Medulla oblongata (tissue), 1 donor: ENCODE measurements at regions not wholly inside any gene's neighbourhood (a gene's known extent, or its start where the extent isn't known, plus 50 kb on each side); places are given as distances from the start of the nearest gene placed in this dataset.
"Not testable (repeated sequence)": the region's sequence is repeated elsewhere in the genome, so short reads cannot be mapped to it uniquely, and the experiment has no call there.

Experiments used
- DNase-seq: peaks from one replicate; pipeline ENCODE4 v3.0.0-alpha.2; 2015; ENCODE audit errors: extremely low spot score

- DNase-seq, result no peak
Measured at GRCh38 chr21:17738176-17738953, 80.8 kb downstream of the C21orf91 start.

- no peak for DNase-seq
Measured at GRCh38 chr21:17736072-17736471, 83.1 kb downstream of the C21orf91 start.

- DNase-seq, result no peak
Measured at GRCh38 chr21:17733209-17733608, 85.9 kb downstream of the C21orf91 start.

GRCh38 chr21:17732306-17732705, 86.8 kb downstream of the C21orf91 start:
- no peak for DNase-seq

- DNase-seq, result no peak
Measured at GRCh38 chr21:17731554-17731953, 87.6 kb downstream of the C21orf91 start.

- DNase-seq, result no peak
Measured at GRCh38 chr21:17730782-17731181, 88.4 kb downstream of the C21orf91 start.

- no peak for DNase-seq
Measured at GRCh38 chr21:17729455-17729854, 89.7 kb downstream of the C21orf91 start.

- DNase-seq, result no peak
Measured at GRCh38 chr21:17727361-17727760, 91.8 kb downstream of the C21orf91 start.

- no peak for DNase-seq
Measured at GRCh38 chr21:17726047-17726829, 92.9 kb downstream of the C21orf91 start.

- DNase-seq, result no peak
Measured at GRCh38 chr21:17725339-17725738, 93.8 kb downstream of the C21orf91 start.

GRCh38 chr21:17712887-17713286, 100.2 kb upstream of the BTG3 start:
- DNase-seq, result no peak

- no peak for DNase-seq
Measured at GRCh38 chr21:17711896-17712295, 99.2 kb upstream of the BTG3 start.

- DNase-seq, result no peak
Measured at GRCh38 chr21:17709266-17709611, 96.5 kb upstream of the BTG3 start.

GRCh38 chr21:17708522-17709265, 96.0 kb upstream of the BTG3 start:
- no peak for DNase-seq

- no peak for DNase-seq
Measured at GRCh38 chr21:17699524-17700189, 87.0 kb upstream of the BTG3 start.

GRCh38 chr21:17697473-17697872, 84.8 kb upstream of the BTG3 start:
- no peak for DNase-seq

GRCh38 chr21:17694416-17694815, 81.7 kb upstream of the BTG3 start:
- DNase-seq, result not testable (repeated sequence)

GRCh38 chr21:17693801-17694200, 81.1 kb upstream of the BTG3 start:
- DNase-seq, result no peak

- no peak for DNase-seq
Measured at GRCh38 chr21:17690078-17690494, 77.4 kb upstream of the BTG3 start.

GRCh38 chr21:17688912-17689874, 76.5 kb upstream of the BTG3 start:
- peak; percentile 77 for DNase-seq

GRCh38 chr21:17682924-17683323, 70.2 kb upstream of the BTG3 start:
- no peak for DNase-seq
